Uterus (tissue), 3 donors: ENCODE measurements at regions not wholly inside any gene's neighbourhood (a gene's known extent, or its start where the extent isn't known, plus 50 kb on each side); places are given as distances from the start of the nearest gene placed in this dataset.

Source experiments
- DNase-seq, 2 donors: peaks; one replicate each; pipeline ENCODE4 v3.0.0-alpha.2; 2019 to 2020
- H3K27ac ChIP-seq, 2 donors: fragments of 200-600 bp; sonication (generic); 1 replicate in 1 of 2; 2 replicates in 1 of 2; pipeline ENCODE4 v1.5.1; 2016 to 2018
- H3K27me3 ChIP-seq, 2 donors: fragments of 200-600 bp; sonication (generic); one replicate each; pipeline ENCODE4 v1.5.1; 2018 to 2019; ENCODE audit warnings: control low read depth in 1 of 2
- H3K36me3 ChIP-seq, 2 donors: fragments of 200-600 bp; sonication (generic); one replicate each; pipeline ENCODE4 v1.5.1; 2019; ENCODE audit warnings: control low read depth in 1 of 2
- H3K4me1 ChIP-seq, 2 donors: fragments of 200-600 bp; sonication (generic); one replicate each; pipeline ENCODE4 v1.5.1; 2018 to 2019; ENCODE audit warnings: control low read depth in 1 of 2
- H3K4me3 ChIP-seq, 2 donors: fragments of 200-600 bp; sonication (generic); 1 replicate in 1 of 2; 2 replicates in 1 of 2; pipeline ENCODE4 v1.5.1; 2018 to 2019; ENCODE audit warnings: mild to moderate bottlenecking in 1 of 2
- H3K9me3 ChIP-seq, 2 donors: fragments of 200-600 bp; sonication (generic); one replicate each; pipeline ENCODE4 v1.5.1; 2019; ENCODE audit warnings: control low read depth in 1 of 2
- POLR2A ChIP-seq, 2 donors: fragments of 450-650 bp; IDR thresholded peaks; one replicate each; pipeline ENCODE4 v1.6.1; 2016; ENCODE audit warnings: antibody characterized with exemption in 2 of 2, mild to moderate bottlenecking in 1 of 2, moderate library complexity in 1 of 2
- intact Hi-C: fragments of 100-400 bp; cut with DNase I; formaldehyde crosslinking; loops from one replicate; pipeline ENCODE4 v1.15.1; 2023; ENCODE audit warnings: low total_unique reads
- TF ChIP-seq, protein P1 (sequence below), 4 experiments: fragments of 200-600 bp in 2 of 4; fragments of 450-650 bp in 2 of 4; sonication (generic) in 2 of 4; IDR thresholded peaks; one replicate each; pipeline ENCODE4 v1.5.1; 2016 to 2019; ENCODE audit warnings: antibody characterized with exemption in 4 of 4, mild to moderate bottlenecking in 2 of 4, moderate library complexity in 1 of 4
- donor health status: DM: yes; HTN: yes; CAD: no.

DNA sequence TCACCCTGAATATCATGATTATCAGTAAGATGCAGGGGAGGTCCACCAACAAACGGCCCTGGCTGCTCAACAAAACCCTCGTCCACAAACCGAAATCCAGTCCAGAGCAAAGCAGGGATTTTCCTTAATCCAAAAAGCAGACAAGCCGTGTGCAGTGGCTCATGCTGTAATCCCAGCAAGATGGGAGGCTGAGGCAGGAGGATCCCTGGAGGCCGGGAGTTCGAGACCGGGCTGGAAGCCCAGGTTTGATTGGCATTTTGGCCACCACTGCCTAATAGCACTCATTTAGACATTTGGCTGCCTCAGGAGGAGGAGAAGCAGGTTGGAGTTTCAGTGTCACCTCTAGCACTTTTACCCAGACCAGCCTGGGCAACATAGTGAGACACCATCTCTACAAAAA is 562.0 kb upstream of the AUTS2 start:
- no peak overlapping the region for H3K4me3 ChIP-seq
- H3K27me3 ChIP-seq, result no peaks in the 10 kb centered on the region
- H3K27ac ChIP-seq, result no peak overlapping the region
- no peaks in the 10 kb centered on the region for H3K9me3 ChIP-seq
- H3K36me3 ChIP-seq, result no peaks in the 10 kb centered on the region
- H3K4me1 ChIP-seq, result no peaks in the 10 kb centered on the region
- no peak for DNase-seq
- TF ChIP-seq, protein P1, sequence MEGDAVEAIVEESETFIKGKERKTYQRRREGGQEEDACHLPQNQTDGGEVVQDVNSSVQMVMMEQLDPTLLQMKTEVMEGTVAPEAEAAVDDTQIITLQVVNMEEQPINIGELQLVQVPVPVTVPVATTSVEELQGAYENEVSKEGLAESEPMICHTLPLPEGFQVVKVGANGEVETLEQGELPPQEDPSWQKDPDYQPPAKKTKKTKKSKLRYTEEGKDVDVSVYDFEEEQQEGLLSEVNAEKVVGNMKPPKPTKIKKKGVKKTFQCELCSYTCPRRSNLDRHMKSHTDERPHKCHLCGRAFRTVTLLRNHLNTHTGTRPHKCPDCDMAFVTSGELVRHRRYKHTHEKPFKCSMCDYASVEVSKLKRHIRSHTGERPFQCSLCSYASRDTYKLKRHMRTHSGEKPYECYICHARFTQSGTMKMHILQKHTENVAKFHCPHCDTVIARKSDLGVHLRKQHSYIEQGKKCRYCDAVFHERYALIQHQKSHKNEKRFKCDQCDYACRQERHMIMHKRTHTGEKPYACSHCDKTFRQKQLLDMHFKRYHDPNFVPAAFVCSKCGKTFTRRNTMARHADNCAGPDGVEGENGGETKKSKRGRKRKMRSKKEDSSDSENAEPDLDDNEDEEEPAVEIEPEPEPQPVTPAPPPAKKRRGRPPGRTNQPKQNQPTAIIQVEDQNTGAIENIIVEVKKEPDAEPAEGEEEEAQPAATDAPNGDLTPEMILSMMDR (IDR thresholded peaks at IDR 0.05), result no peak
- TF ChIP-seq POLR2A (IDR thresholded peaks at IDR 0.05), result no peak
- intact Hi-C loops, result no loop called here

DNA sequence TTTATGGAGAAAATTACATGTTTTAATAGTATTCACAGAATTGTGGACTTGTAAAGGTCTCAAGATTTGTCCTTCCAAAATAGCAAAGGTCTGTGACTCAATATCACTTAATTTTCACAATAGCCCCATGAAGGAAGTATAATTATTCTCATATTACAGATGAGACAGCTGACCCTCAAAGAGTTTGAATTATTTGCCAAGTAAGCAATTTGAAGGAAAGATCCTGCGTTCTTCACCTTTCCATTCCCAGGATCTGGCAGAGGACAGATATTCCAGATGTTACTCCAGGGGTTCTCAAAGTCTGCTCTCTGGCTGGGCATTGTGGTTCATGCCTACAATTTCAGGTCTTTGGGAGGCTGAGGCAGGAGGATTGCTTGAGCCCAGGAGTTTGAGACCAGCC is 559.4 kb upstream of the AUTS2 start:
- Histone ChIP-seq H3K9me3 (no peaks in the 10 kb centered on the region), H3K36me3 (no peaks in the 10 kb centered on the region), H3K4me1 (no peaks in the 10 kb centered on the region), H3K4me3 (no peak overlapping the region), H3K27ac (no peak overlapping the region), H3K27me3 (no peaks in the 10 kb centered on the region)
- no peak for TF ChIP-seq POLR2A (IDR thresholded peaks at IDR 0.05)
- TF ChIP-seq, protein P1 (IDR thresholded peaks at IDR 0.05), result no peak
- intact Hi-C loops, result no loop called here
- DNase-seq, result no peak

DNA sequence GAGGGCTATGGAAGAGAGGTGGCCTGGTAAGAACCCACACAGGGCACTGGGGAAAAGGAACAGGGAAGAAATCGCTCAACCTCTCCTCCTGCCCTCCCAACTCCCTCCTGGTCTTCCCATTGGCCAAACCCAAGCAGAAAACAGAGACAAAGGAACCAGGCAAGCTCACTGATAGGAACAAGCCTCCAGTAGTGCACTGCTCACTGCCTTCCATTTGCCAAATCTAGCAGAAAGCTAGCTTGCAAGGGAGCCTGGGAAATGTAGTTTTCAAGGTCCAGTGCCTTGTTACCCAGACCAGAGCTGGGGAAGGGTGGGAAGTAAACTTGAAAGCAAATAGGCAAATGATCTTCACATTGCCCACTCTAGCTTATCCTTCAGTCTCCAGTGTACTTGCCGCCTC is 556.1 kb upstream of the AUTS2 start:
- Histone ChIP-seq H3K36me3 (no peaks in the 10 kb centered on the region), H3K9me3 (peaks cover 0 to 3% of the 10 kb centered on the region in 2 donors), H3K27me3 (no peaks in the 10 kb centered on the region), H3K27ac (no peak overlapping the region), H3K4me1 (no peaks in the 10 kb centered on the region), H3K4me3 (no peak overlapping the region)
- intact Hi-C loops, result no loop called here
- DNase-seq, result no peak
- TF ChIP-seq, protein P1 (IDR thresholded peaks at IDR 0.05), result no peak

DNA sequence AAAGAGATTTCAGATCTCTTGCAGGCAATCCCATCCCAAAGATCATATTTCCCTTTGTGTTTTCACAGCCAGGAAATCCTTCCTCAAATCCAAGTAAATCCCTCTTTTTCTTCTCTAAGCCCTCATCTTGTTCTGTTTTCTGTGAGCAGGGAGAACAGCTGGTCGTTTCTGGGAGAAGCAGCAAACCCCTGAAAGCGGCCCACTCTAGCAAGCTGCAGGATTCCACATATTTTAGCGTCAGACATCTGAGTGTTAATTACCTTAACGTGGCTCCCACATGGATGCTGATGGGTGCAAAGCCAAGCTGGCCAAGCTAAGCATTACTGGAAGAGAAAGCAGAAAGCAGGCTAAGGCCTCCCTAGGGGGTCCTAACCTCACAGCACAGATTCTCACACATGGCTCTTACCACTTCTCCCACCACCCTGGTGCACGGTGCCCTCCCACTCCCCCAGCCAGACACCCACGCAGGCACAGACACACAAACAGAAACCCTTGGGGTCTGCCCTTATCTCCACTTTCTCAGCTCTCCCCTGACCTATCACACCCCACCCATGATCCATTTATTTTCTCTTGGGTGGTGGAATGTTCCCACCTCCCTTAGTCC is 551.0 kb upstream of the AUTS2 start:
- intact Hi-C loops, result no loop called here
- Histone ChIP-seq H3K36me3 (no peaks in the 10 kb centered on the region), H3K4me3 (no peak overlapping the region), H3K27ac (no peak overlapping the region), H3K9me3 (peaks cover 0 to 3% of the 10 kb centered on the region in 2 donors), H3K4me1 (no peaks in the 10 kb centered on the region), H3K27me3 (no peaks in the 10 kb centered on the region)
- no peak for DNase-seq
- TF ChIP-seq, protein P1 (IDR thresholded peaks at IDR 0.05), result no peak
- TF ChIP-seq POLR2A (IDR thresholded peaks at IDR 0.05), result no peak

DNA sequence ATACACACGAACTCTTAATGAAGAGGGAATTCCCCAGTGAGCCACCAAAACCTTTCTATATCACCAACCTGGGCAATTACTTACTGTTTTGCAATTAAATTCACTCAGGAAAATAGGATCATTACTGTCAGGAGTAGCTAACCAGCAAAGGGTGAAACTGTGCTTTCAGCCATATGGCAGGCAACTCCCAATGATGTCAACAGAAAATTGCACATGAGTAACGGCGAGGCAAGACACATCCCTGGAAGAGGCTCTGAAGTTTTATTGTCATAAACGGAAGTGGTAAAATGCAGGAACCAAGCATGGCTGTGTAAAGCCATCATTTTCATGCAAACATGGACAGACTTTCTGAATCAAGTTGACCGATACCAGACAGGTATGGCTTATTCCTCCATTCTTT is 548.9 kb upstream of the AUTS2 start:
- Histone ChIP-seq H3K4me3 (no peak overlapping the region), H3K36me3 (no peaks in the 10 kb centered on the region), H3K4me1 (no peaks in the 10 kb centered on the region), H3K9me3 (peaks cover 0 to 3% of the 10 kb centered on the region in 2 donors), H3K27me3 (no peaks in the 10 kb centered on the region), H3K27ac (no peak overlapping the region)
- TF ChIP-seq POLR2A (IDR thresholded peaks at IDR 0.05), result no peak
- TF ChIP-seq, protein P1 (IDR thresholded peaks at IDR 0.05), result no peak
- intact Hi-C loops, result no loop called here
- DNase-seq, result no peak
